ENCODE measurements at regions not wholly inside any gene's neighbourhood (a gene's known extent, or its start where the extent isn't known, plus 50 kb on each side); places are given as distances from the start of the nearest gene placed in this dataset.
"Not testable (repeated sequence)": the region's sequence is repeated elsewhere in the genome, so short reads cannot be mapped to it uniquely, and the experiment has no call there.

- DNase-seq, result no peak
These were observed 108.6 kb downstream of the ZMAT1 start for GRCh38 chrX:101823236-101823635.

GRCh38 chrX:101817739-101818138 lies 114.1 kb downstream of the ZMAT1 start:
- not testable (repeated sequence) for DNase-seq

GRCh38 chrX:101813200-101813599 lies 118.6 kb downstream of the ZMAT1 start:
- no peak for DNase-seq

GRCh38 chrX:101803451-101803850 lies 128.4 kb downstream of the ZMAT1 start:
- DNase-seq, result peak; percentile 2

- peak; percentile 92 for DNase-seq
These were observed 132.4 kb downstream of the ZMAT1 start for GRCh38 chrX:101799387-101799786.

- DNase-seq, result no peak
These were observed 128.3 kb upstream of the ARMCX2 start for GRCh38 chrX:101787934-101788333.

- no peak for DNase-seq
These were observed 125.5 kb upstream of the ARMCX2 start for GRCh38 chrX:101785142-101785541.

- not testable (repeated sequence) for DNase-seq
These were observed 120.8 kb upstream of the ARMCX2 start for GRCh38 chrX:101780421-101780820.

GRCh38 chrX:101774340-101774739 lies 114.7 kb upstream of the ARMCX2 start:
- DNase-seq, result no peak

GRCh38 chrX:101764538-101764937 lies 104.9 kb upstream of the ARMCX2 start:
- DNase-seq, result no peak

GRCh38 chrX:101759000-101759399 lies 99.3 kb upstream of the ARMCX2 start:
- peak; percentile 42 for DNase-seq

GRCh38 chrX:101750744-101751143 lies 91.1 kb upstream of the ARMCX2 start:
- no peak for DNase-seq

GRCh38 chrX:101749436-101749835 lies 89.8 kb upstream of the ARMCX2 start:
- no peak for DNase-seq

GRCh38 chrX:101745046-101745445 lies 85.4 kb upstream of the ARMCX2 start:
- DNase-seq, result no peak

GRCh38 chrX:101744085-101744484 lies 84.4 kb upstream of the ARMCX2 start:
- DNase-seq, result no peak

- no peak for DNase-seq
These were observed 81.0 kb upstream of the ARMCX2 start for GRCh38 chrX:101740642-101741041.

- DNase-seq, result not testable (repeated sequence)
These were observed 79.2 kb upstream of the ARMCX2 start for GRCh38 chrX:101738867-101739266.

GRCh38 chrX:101738411-101738810 lies 78.8 kb upstream of the ARMCX2 start:
- not testable (repeated sequence) for DNase-seq

GRCh38 chrX:101736651-101737050 lies 77.0 kb upstream of the ARMCX2 start:
- no peak for DNase-seq

GRCh38 chrX:101732870-101733269 lies 73.2 kb upstream of the ARMCX2 start:
- DNase-seq, result no peak

- DNase-seq, result no peak
These were observed 70.3 kb upstream of the ARMCX2 start for GRCh38 chrX:101729986-101730385.

Measured in suppressor macrophage treated with lipopolysaccharide for 4 hours (primary cell).